Endothelial cell (in vitro differentiated cells): ENCODE measurements at regions not wholly inside any gene's neighbourhood (a gene's known extent, or its start where the extent isn't known, plus 50 kb on each side); places are given as distances from the start of the nearest gene placed in this dataset.
A peak's percentile ranks its signal among the peaks of the same experiment; 100 is the strongest.

ENCODE experiments used
- DNase-seq: peaks from one replicate; pipeline ENCODE4 v3.0.0; 2021; ENCODE audit warnings: low spot score
- H3K27ac Mint-ChIP-seq: one replicate; pipeline ENCODE4 v1.8.0; 2021; ENCODE audit warnings: mixed read lengths, inconsistent platforms; ENCODE audit not compliant: unreplicated experiment
- H3K27me3 Mint-ChIP-seq: one replicate; pipeline ENCODE4 v1.8.0; 2021; ENCODE audit warnings: mild to moderate bottlenecking, moderate library complexity, mixed read lengths, inconsistent platforms; ENCODE audit not compliant: unreplicated experiment
- H3K36me3 Mint-ChIP-seq: one replicate; pipeline ENCODE4 v1.8.0; 2021; ENCODE audit warnings: mild to moderate bottlenecking, low read depth, mixed read lengths, inconsistent platforms; ENCODE audit not compliant: unreplicated experiment
- H3K4me1 Mint-ChIP-seq: one replicate; pipeline ENCODE4 v1.8.0; 2021; ENCODE audit warnings: mild to moderate bottlenecking, mixed read lengths, inconsistent platforms; ENCODE audit not compliant: unreplicated experiment
- H3K4me3 Mint-ChIP-seq: one replicate; pipeline ENCODE4 v1.8.0; 2021; ENCODE audit warnings: mild to moderate bottlenecking, mixed read lengths, inconsistent platforms; ENCODE audit not compliant: unreplicated experiment
- H3K9me3 Mint-ChIP-seq: one replicate; pipeline ENCODE4 v1.8.0; 2021; ENCODE audit warnings: mixed read lengths, inconsistent platforms; ENCODE audit not compliant: unreplicated experiment
- TF ChIP-seq, protein P1 (sequence below): fragments of 200-600 bp; sonication (generic); IDR thresholded peaks from one replicate; pipeline ENCODE4 v1.5.0; 2021; ENCODE audit warnings: antibody characterized with exemption; ENCODE audit not compliant: unreplicated experiment

DNA sequence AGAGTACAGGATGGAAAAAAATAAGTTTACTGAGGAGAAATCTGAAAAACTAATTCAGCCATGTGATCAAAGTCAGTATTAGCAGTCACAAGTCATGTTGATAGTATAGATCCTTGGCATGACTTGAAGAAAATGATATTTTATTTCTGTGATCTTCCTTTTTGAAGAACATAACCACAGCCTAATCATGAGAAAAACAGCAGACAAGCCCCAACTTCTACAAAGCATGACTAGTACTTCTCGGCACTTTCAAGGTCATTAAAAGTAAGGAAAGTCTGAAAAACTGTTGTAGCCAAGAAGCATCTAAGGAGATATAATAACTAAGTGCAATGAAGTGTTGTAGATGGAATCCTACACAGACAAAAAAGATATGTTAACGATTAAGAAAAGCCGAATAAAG lies 264.1 kb upstream of the FOXG1 start:
- no peaks in the 10 kb centered on the region for H3K4me1 Mint-ChIP-seq
- TF ChIP-seq, protein P1, sequence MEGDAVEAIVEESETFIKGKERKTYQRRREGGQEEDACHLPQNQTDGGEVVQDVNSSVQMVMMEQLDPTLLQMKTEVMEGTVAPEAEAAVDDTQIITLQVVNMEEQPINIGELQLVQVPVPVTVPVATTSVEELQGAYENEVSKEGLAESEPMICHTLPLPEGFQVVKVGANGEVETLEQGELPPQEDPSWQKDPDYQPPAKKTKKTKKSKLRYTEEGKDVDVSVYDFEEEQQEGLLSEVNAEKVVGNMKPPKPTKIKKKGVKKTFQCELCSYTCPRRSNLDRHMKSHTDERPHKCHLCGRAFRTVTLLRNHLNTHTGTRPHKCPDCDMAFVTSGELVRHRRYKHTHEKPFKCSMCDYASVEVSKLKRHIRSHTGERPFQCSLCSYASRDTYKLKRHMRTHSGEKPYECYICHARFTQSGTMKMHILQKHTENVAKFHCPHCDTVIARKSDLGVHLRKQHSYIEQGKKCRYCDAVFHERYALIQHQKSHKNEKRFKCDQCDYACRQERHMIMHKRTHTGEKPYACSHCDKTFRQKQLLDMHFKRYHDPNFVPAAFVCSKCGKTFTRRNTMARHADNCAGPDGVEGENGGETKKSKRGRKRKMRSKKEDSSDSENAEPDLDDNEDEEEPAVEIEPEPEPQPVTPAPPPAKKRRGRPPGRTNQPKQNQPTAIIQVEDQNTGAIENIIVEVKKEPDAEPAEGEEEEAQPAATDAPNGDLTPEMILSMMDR, result no peak
- no peak overlapping the region for H3K4me3 Mint-ChIP-seq

GRCh38 chr14:28515571-28515970 lies 251.0 kb upstream of the FOXG1 start:
- Mint-ChIP-seq H3K4me3 (no peak overlapping the region), H3K36me3 (no peaks in the 10 kb centered on the region), H3K9me3 (no peaks in the 10 kb centered on the region), H3K27ac (peak overlapping the region; percentile 72), H3K27me3 (peaks cover 3% of the 10 kb centered on the region), H3K4me1 (peaks cover 4% of the 10 kb centered on the region)
- DNase-seq, result peak; percentile 7
- TF ChIP-seq, protein P1, result no peak

More for the DNA sequence above, 264.1 kb upstream of the FOXG1 start:
- Mint-ChIP-seq H3K9me3 (no peaks in the 10 kb centered on the region), H3K27ac (no peak overlapping the region), H3K27me3 (no peaks in the 10 kb centered on the region), H3K36me3 (no peaks in the 10 kb centered on the region)
- DNase-seq, result no peak

DNA sequence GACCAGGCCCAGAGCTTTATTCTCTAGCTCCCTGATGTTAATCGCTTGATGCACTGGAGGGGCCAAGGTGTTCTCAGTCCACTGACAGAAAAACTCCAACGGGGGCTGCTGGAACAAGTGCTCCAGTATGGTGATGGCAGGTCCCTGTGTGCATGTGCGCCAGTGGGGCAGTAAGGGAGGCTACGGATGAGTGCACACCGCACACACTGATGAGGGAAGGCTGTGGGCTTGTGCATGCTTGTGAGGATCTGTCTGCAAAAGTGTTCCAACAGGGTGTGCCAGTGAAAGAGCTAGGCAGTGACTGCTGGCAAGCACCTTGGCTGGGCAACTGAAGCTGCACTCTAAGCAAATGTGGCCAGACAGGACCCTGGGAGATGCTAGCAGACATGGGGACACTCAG lies 229.7 kb upstream of the FOXG1 start:
- Mint-ChIP-seq H3K27ac (no peak overlapping the region), H3K4me3 (no peak overlapping the region)

DNA sequence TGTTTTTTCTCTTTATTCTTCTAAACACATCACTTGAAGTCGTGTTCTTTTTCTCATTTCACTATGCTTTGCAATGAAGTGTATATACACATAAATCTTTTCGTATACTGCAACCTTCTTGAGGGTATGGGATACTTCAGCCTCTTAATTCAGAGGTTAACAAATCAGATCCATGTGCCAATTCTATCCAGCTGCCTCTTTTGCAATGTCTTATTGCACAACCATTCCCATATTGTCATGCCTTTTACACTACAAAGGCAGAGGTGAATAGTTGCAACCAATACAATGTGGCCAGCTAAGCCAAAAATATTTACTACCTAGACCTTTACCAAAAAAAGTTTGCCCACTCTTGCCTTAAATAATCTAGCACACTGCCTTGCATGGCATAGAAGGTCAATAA lies 224.5 kb upstream of the FOXG1 start:
- Mint-ChIP-seq H3K9me3 (peaks cover 23% of the 10 kb centered on the region), H3K4me1 (no peaks in the 10 kb centered on the region), H3K27ac (no peak overlapping the region), H3K4me3 (no peak overlapping the region), H3K27me3 (no peaks in the 10 kb centered on the region), H3K36me3 (peaks cover 9% of the 10 kb centered on the region)
- DNase-seq, result no peak
- TF ChIP-seq, protein P1, result no peak

More for the DNA sequence above, 229.7 kb upstream of the FOXG1 start:
- H3K9me3 Mint-ChIP-seq, result peaks cover 13% of the 10 kb centered on the region
- DNase-seq, result no peak
- H3K36me3 Mint-ChIP-seq, result peaks cover 9% of the 10 kb centered on the region
- TF ChIP-seq, protein P1, result no peak
- H3K4me1 Mint-ChIP-seq, result no peaks in the 10 kb centered on the region
- H3K27me3 Mint-ChIP-seq, result peaks cover 1% of the 10 kb centered on the region

DNA sequence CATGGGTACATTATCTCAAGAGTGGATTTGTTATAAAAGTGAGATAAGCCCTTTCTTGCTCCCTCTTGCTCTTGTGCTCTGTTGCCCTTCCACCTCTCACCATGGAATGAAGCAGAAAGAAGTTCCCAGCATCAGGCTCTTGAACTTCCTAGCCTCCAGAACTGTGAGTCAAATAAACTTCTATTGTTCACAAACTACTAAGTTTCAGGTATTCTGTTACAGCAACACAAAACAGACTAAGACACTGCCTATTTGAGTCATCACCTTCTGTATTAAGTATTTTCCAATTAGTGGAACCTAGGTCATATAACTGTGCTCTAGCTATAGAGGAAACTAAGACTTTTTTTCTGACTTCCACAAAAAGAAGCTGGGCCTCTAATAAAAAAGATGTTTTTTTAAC lies 201.2 kb upstream of the FOXG1 start:
- Mint-ChIP-seq H3K4me1 (no peaks in the 10 kb centered on the region), H3K27me3 (no peaks in the 10 kb centered on the region), H3K27ac (no peak overlapping the region), H3K4me3 (no peak overlapping the region), H3K36me3 (no peaks in the 10 kb centered on the region), H3K9me3 (no peaks in the 10 kb centered on the region)
- TF ChIP-seq, protein P1, result no peak
- no peak for DNase-seq
